GM11168 (cell line): ENCODE measurements at regions not wholly inside any gene's neighbourhood (a gene's known extent, or its start where the extent isn't known, plus 50 kb on each side); places are given as distances from the start of the nearest gene placed in this dataset.

Experiments used
- in situ Hi-C: fragments of 300-500 bp; cut with MboI; formaldehyde crosslinking; loops from one replicate; pipeline ENCODE4 v1.12.0; 2022; ENCODE audit warnings: low sequenced_read_pairs; ENCODE audit not compliant: unreplicated experiment

GRCh38 chr2:238574490-238575271, 148.0 kb downstream of the ASB1 start:
- in situ Hi-C loops: no loop called here

- in situ Hi-C loops: no loop called here
Observed at GRCh38 chr2:238576674-238577073, 149.9 kb downstream of the ASB1 start.

GRCh38 chr2:238578256-238578655, 151.5 kb downstream of the ASB1 start:
- in situ Hi-C loops: no loop called here

GRCh38 chr2:238580486-238580885, 153.8 kb downstream of the ASB1 start:
- in situ Hi-C loops: no loop called here

GRCh38 chr2:238581126-238581525, 154.4 kb downstream of the ASB1 start:
- in situ Hi-C loops: no loop called here

GRCh38 chr2:238582159-238582558, 155.4 kb downstream of the ASB1 start:
- in situ Hi-C loops: no loop called here

GRCh38 chr2:238584617-238585016, 157.9 kb downstream of the ASB1 start:
- in situ Hi-C loops: no loop called here

- in situ Hi-C loops: no loop called here
Observed at GRCh38 chr2:238585836-238586821, 159.4 kb downstream of the ASB1 start.

- in situ Hi-C loops: no loop called here
Observed at GRCh38 chr2:238586931-238587775, 160.4 kb downstream of the ASB1 start.

GRCh38 chr2:238587776-238588660, 161.3 kb downstream of the ASB1 start:
- in situ Hi-C loops: no loop called here

GRCh38 chr2:238589591-238590460, 163.1 kb downstream of the ASB1 start:
- in situ Hi-C loops: no loop called here

- in situ Hi-C loops: no loop called here
Observed at GRCh38 chr2:238591732-238592131, 165.0 kb downstream of the ASB1 start.

- in situ Hi-C loops: no loop called here
Observed at GRCh38 chr2:238593236-238593635, 166.5 kb downstream of the ASB1 start.

- in situ Hi-C loops: no loop called here
Observed at GRCh38 chr2:238593678-238594077, 167.0 kb downstream of the ASB1 start.

GRCh38 chr2:238594796-238595749, 168.3 kb downstream of the ASB1 start:
- in situ Hi-C loops: no loop called here

- in situ Hi-C loops: no loop called here
Observed at GRCh38 chr2:238595750-238596570, 169.2 kb downstream of the ASB1 start.
